IPS-18a (cell line): ENCODE measurements at regions not wholly inside any gene's neighbourhood (a gene's known extent, or its start where the extent isn't known, plus 50 kb on each side); places are given as distances from the start of the nearest gene placed in this dataset.

Source experiments
- H3K27ac ChIP-seq: one replicate; pipeline ENCODE4 v1.5.1; 2013; ENCODE audit warnings: low read length
- H3K27me3 ChIP-seq: one replicate; pipeline ENCODE4 v1.6.1; 2013; ENCODE audit warnings: mild to moderate bottlenecking, low read length; ENCODE audit not compliant: control insufficient read depth, insufficient read depth
- H3K36me3 ChIP-seq: one replicate; pipeline ENCODE4 v1.6.1; 2013; ENCODE audit warnings: low read depth, low read length; ENCODE audit not compliant: control insufficient read depth
- H3K4me1 ChIP-seq: one replicate; pipeline ENCODE4 v1.6.1; 2013; ENCODE audit warnings: low read depth, low read length; ENCODE audit not compliant: control insufficient read depth
- H3K4me3 ChIP-seq: one replicate; pipeline ENCODE4 v1.5.1; 2013; ENCODE audit warnings: low read length
- H3K9ac ChIP-seq: one replicate; pipeline ENCODE4 v1.6.1; 2013; ENCODE audit warnings: mild to moderate bottlenecking, low read length, moderate library complexity
- H3K9me3 ChIP-seq: one replicate; pipeline ENCODE4 v1.6.1; 2013; ENCODE audit warnings: low read depth, low read length; ENCODE audit not compliant: control insufficient read depth

DNA sequence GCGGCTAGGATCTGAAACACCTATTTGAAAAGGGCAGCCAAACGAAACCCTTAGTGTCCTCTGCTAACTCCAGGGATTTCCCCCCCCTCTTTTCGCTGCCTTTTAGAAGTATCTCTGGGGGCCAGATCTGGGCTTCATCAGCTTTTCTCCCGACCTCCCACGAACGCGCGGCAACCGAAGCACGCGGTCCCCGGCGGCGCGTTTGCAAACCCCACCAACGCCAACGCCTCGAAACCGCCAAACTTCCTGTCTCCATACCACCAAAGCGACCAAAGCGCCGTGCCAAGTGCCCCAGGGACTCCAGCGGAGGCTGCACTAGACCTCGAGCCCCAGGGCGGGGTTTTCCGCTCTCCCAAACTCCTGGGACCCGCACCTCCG lies 155.8 kb upstream of the FRMD4B start:
- peak overlapping the region; percentile 11 for H3K9ac ChIP-seq

GRCh38 chr3:69540706-69541581 lies 155.1 kb upstream of the FRMD4B start:
- no peak overlapping the region for H3K27ac ChIP-seq
- H3K9me3 ChIP-seq, result no peaks in the 10 kb centered on the region
- H3K9ac ChIP-seq, result peak overlapping the region; percentile 11

More for the DNA sequence above, 155.8 kb upstream of the FRMD4B start:
- Histone ChIP-seq H3K36me3 (no peaks in the 10 kb centered on the region), H3K9me3 (no peaks in the 10 kb centered on the region), H3K4me3 (peak overlapping the region; percentile 61), H3K27ac (no peak overlapping the region), H3K27me3 (peaks cover 34% of the 10 kb centered on the region), H3K4me1 (peaks cover 15% of the 10 kb centered on the region)

DNA sequence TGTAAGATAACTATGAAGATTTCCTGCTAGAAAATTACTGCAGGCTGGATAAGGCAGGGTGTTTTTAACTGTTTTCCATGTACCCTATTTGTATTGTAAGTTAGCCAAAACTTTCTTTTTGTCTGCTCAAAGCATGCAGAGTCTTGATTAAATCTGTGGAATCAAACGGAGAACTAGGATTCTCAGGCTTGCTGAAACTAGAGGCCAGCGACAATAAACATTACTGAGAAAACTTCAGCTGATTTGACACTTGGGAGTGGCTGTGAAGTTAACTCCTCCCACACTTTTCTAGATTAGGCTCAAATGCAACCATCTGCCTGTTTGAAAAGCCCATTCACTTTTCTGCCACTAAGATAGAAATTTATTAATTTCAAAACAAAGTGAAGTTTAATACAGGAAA lies 153.2 kb upstream of the FRMD4B start:
- Histone ChIP-seq H3K9me3 (no peaks in the 10 kb centered on the region), H3K4me1 (peaks cover 15% of the 10 kb centered on the region)

More at GRCh38 chr3:69540706-69541581, 155.1 kb upstream of the FRMD4B start:
- H3K4me1 ChIP-seq, result peaks cover 15% of the 10 kb centered on the region
- peak overlapping the region; percentile 61 for H3K4me3 ChIP-seq
- peaks cover 34% of the 10 kb centered on the region for H3K27me3 ChIP-seq
- no peaks in the 10 kb centered on the region for H3K36me3 ChIP-seq

DNA sequence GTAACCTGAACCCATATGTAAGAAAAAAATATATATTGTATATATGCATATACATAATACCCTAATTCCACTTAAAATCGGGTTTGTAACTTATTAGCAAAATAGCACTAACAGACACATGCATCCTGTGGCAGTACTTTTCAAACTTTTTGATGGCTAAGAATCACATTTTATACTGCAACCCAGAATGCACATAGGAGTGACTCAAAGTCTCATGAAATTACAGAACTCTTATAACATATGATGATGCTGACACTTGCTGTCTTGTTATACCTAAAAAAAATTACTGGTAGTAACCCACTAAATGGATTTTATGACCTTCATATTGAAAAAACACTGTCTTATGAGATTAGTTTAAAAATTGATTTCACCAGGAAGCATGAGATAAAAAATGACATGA lies 152.4 kb upstream of the FRMD4B start:
- no peak overlapping the region for H3K27ac ChIP-seq
- peaks cover 23% of the 10 kb centered on the region for H3K27me3 ChIP-seq
- no peak overlapping the region for H3K4me3 ChIP-seq
- H3K9ac ChIP-seq, result no peak overlapping the region
- H3K4me1 ChIP-seq, result peaks cover 15% of the 10 kb centered on the region
- no peaks in the 10 kb centered on the region for H3K9me3 ChIP-seq
- no peaks in the 10 kb centered on the region for H3K36me3 ChIP-seq

More for the DNA sequence above, 153.2 kb upstream of the FRMD4B start:
- Histone ChIP-seq H3K36me3 (no peaks in the 10 kb centered on the region), H3K9ac (no peak overlapping the region), H3K27me3 (peaks cover 31% of the 10 kb centered on the region), H3K4me3 (no peak overlapping the region), H3K27ac (no peak overlapping the region)

GRCh38 chr3:69536306-69537020 lies 150.6 kb upstream of the FRMD4B start:
- no peak overlapping the region for H3K4me3 ChIP-seq
- no peaks in the 10 kb centered on the region for H3K9me3 ChIP-seq
- no peak overlapping the region for H3K27ac ChIP-seq
- H3K4me1 ChIP-seq, result peaks cover 12% of the 10 kb centered on the region
- no peak overlapping the region for H3K9ac ChIP-seq
- H3K36me3 ChIP-seq, result no peaks in the 10 kb centered on the region
- H3K27me3 ChIP-seq, result peaks cover 10% of the 10 kb centered on the region

- Histone ChIP-seq H3K27me3 (peaks cover 2% of the 10 kb centered on the region), H3K9ac (no peak overlapping the region), H3K4me1 (peaks cover 4% of the 10 kb centered on the region), H3K4me3 (no peak overlapping the region), H3K36me3 (no peaks in the 10 kb centered on the region), H3K9me3 (no peaks in the 10 kb centered on the region), H3K27ac (no peak overlapping the region)
These were observed 149.7 kb upstream of the FRMD4B start for GRCh38 chr3:69535613-69536012.

GRCh38 chr3:69532547-69533224 lies 146.8 kb upstream of the FRMD4B start:
- H3K4me3 ChIP-seq, result no peak overlapping the region
- no peak overlapping the region for H3K27ac ChIP-seq
- H3K9me3 ChIP-seq, result no peaks in the 10 kb centered on the region
- peaks cover 4% of the 10 kb centered on the region for H3K4me1 ChIP-seq
- H3K27me3 ChIP-seq, result no peaks in the 10 kb centered on the region
- no peaks in the 10 kb centered on the region for H3K36me3 ChIP-seq
- no peak overlapping the region for H3K9ac ChIP-seq

DNA sequence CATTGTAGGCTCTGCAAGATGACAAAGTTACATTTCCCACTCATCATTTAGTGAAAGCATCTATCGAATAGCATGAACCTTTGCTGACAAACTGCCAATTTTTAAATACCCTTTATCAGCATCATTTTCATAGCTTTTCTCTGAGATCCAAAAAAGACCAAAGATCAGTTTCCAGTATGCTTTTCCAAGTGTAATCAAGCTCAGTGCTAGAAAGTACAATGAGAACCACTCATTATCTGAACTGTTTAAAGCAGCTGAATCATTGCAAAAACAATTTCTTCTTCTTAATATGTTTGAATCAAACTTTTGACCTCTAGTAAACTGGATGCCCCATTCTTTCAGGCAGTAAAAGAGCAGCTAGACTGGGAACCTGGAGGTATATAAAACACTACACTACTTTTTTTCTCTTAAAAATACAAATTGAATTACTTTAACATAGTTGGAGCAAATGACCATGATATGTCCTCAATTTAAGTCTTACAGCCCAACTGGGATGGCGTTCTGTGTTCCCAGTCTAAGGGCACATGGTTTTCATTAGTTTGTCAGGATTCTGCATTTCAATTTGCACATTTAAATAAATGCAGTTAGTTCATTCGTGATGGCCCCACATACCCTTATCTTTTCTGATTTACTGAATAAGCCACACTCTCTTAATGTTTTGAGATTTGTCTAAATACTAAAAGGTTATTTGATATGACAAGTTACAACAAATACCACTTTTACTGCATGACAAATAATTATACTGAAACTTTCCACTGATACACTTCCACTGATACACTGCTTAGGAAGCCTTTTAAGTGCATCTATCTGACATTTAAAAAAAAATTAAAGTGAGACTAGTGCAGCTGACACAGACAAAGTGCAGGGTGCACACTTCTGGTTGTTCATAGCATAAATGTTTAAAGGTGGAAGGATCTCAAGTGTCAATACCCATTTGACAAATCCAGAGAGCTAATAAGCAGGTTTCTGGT lies 146.0 kb upstream of the FRMD4B start:
- no peak overlapping the region for H3K27ac ChIP-seq
- no peak overlapping the region for H3K9ac ChIP-seq
- no peaks in the 10 kb centered on the region for H3K27me3 ChIP-seq
- H3K9me3 ChIP-seq, result no peaks in the 10 kb centered on the region
- no peaks in the 10 kb centered on the region for H3K36me3 ChIP-seq
- peaks cover 4% of the 10 kb centered on the region for H3K4me1 ChIP-seq
- no peak overlapping the region for H3K4me3 ChIP-seq

- Histone ChIP-seq H3K9ac (no peak overlapping the region), H3K36me3 (no peaks in the 10 kb centered on the region)
These were observed 144.7 kb upstream of the FRMD4B start for GRCh38 chr3:69530554-69530953.

DNA sequence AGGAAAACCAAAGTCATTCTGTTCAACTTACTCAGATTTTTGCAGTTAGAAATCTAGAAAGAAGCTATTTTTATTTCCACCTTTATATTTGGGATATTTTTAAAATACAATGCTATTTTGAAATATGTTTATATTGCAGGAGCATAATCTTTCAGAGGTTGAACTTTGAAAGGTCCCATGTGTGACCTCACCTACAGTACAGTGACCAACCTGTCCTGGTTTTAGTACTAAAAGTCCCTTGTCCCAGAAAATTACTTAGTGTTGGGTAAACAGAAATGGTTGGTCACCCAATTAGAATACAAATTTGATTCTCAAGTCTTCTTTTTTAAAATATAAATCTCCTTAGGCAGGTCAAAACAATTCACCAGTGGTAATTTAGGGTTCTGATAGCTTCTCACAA lies 141.6 kb upstream of the FRMD4B start:
- Histone ChIP-seq H3K27ac (no peak overlapping the region), H3K4me3 (no peak overlapping the region), H3K4me1 (no peaks in the 10 kb centered on the region), H3K36me3 (no peaks in the 10 kb centered on the region), H3K27me3 (no peaks in the 10 kb centered on the region), H3K9ac (no peak overlapping the region), H3K9me3 (no peaks in the 10 kb centered on the region)

More at GRCh38 chr3:69530554-69530953, 144.7 kb upstream of the FRMD4B start:
- H3K4me1 ChIP-seq, result peaks cover 4% of the 10 kb centered on the region
- no peaks in the 10 kb centered on the region for H3K27me3 ChIP-seq
- H3K4me3 ChIP-seq, result no peak overlapping the region
- no peak overlapping the region for H3K27ac ChIP-seq
- no peaks in the 10 kb centered on the region for H3K9me3 ChIP-seq
